Thoracic aorta (tissue), 2 donors: ENCODE measurements at regions not wholly inside any gene's neighbourhood (a gene's known extent, or its start where the extent isn't known, plus 50 kb on each side); places are given as distances from the start of the nearest gene placed in this dataset.

Experiments used
- ATAC-seq: fragments of 150-250 bp; one replicate; pipeline ENCODE4 v1.8.0; 2017; ENCODE audit warnings: low read depth; ENCODE audit not compliant: insufficient number of reproducible peaks, low FRiP score
- DNase-seq: peaks from one replicate; pipeline ENCODE4 v3.0.0-alpha.2; 2020; ENCODE audit warnings: low spot score
- H3K27ac ChIP-seq, 2 donors: fragments of 200-600 bp; sonication (generic); 1 replicate in 1 of 2; 2 replicates in 1 of 2; pipeline ENCODE4 v1.5.1; 2016; ENCODE audit warnings: mild to moderate bottlenecking in 2 of 2, moderate library complexity in 2 of 2
- H3K27me3 ChIP-seq: fragments of 200-600 bp; sonication (generic); replicated peaks from 2 replicates; pipeline ENCODE4 v1.6.0; 2016; ENCODE audit warnings: mild to moderate bottlenecking; ENCODE audit not compliant: insufficient read depth
- H3K36me3 ChIP-seq: fragments of 200-600 bp; sonication (generic); one replicate; pipeline ENCODE4 v1.5.1; 2016
- H3K4me1 ChIP-seq, 2 donors: fragments of 200-600 bp; sonication (generic); 1 replicate in 1 of 2; 2 replicates in 1 of 2; pipeline versions ENCODE4 v1.5.1 to v1.6.0; 2016; ENCODE audit warnings: low read depth in 2 of 2, mild to moderate bottlenecking in 1 of 2; ENCODE audit not compliant: control insufficient read depth in 1 of 2
- H3K4me3 ChIP-seq: fragments of 200-600 bp; sonication (generic); 2 replicates; pipeline ENCODE4 v1.5.1; 2016; ENCODE audit warnings: mild to moderate bottlenecking
- H3K9me3 ChIP-seq: fragments of 200-600 bp; sonication (generic); 2 replicates; pipeline ENCODE4 v1.5.1; 2016
- CTCF ChIP-seq: fragments of 200-600 bp; sonication (generic); IDR thresholded peaks from one replicate; pipeline ENCODE4 v1.5.1; 2019; ENCODE audit warnings: antibody characterized with exemption

GRCh38 chr18:71798986-71799673 lies 745.0 kb downstream of the CBLN2 start:
- TF ChIP-seq CTCF, result no peak
- no peak overlapping the region for H3K4me3 ChIP-seq
- H3K27me3 ChIP-seq, result no peaks in the 10 kb centered on the region
- DNase-seq (no peak), ATAC-seq (no peak)
- H3K9me3 ChIP-seq, result no peaks in the 10 kb centered on the region
- H3K36me3 ChIP-seq, result no peaks in the 10 kb centered on the region
- H3K27ac ChIP-seq, result no peak overlapping the region
- H3K4me1 ChIP-seq, result no peaks in the 10 kb centered on the region

GRCh38 chr18:71797554-71797953 lies 746.6 kb downstream of the CBLN2 start:
- TF ChIP-seq CTCF, result no peak
- ATAC-seq, result no peak
- Histone ChIP-seq H3K9me3 (no peaks in the 10 kb centered on the region), H3K4me1 (no peaks in the 10 kb centered on the region), H3K36me3 (no peaks in the 10 kb centered on the region), H3K27me3 (no peaks in the 10 kb centered on the region), H3K27ac (no peak overlapping the region), H3K4me3 (no peak overlapping the region)
- DNase-seq, result no peak

GRCh38 chr18:71784777-71785176 lies 759.4 kb downstream of the CBLN2 start:
- ATAC-seq, result no peak
- Histone ChIP-seq H3K4me3 (no peak overlapping the region), H3K36me3 (no peaks in the 10 kb centered on the region), H3K27me3 (no peaks in the 10 kb centered on the region), H3K9me3 (no peaks in the 10 kb centered on the region), H3K27ac (no peak overlapping the region), H3K4me1 (no peaks in the 10 kb centered on the region)
- no peak for TF ChIP-seq CTCF
- DNase-seq, result no peak

- DNase-seq (no peak), ATAC-seq (no peak)
- no peaks in the 10 kb centered on the region for H3K4me1 ChIP-seq
- no peaks in the 10 kb centered on the region for H3K9me3 ChIP-seq
- no peak overlapping the region for H3K27ac ChIP-seq
- H3K4me3 ChIP-seq, result no peak overlapping the region
- H3K27me3 ChIP-seq, result no peaks in the 10 kb centered on the region
- no peak for TF ChIP-seq CTCF
- H3K36me3 ChIP-seq, result no peaks in the 10 kb centered on the region
These were observed 783.6 kb downstream of the CBLN2 start for GRCh38 chr18:71760541-71760940.

- Histone ChIP-seq H3K36me3 (no peaks in the 10 kb centered on the region), H3K27me3 (no peaks in the 10 kb centered on the region), H3K4me1 (no peaks in the 10 kb centered on the region), H3K4me3 (no peak overlapping the region), H3K9me3 (no peaks in the 10 kb centered on the region), H3K27ac (no peak overlapping the region)
- ATAC-seq, result no peak
- no peak for DNase-seq
- no peak for TF ChIP-seq CTCF
These were observed 789.9 kb downstream of the CBLN2 start for GRCh38 chr18:71754246-71754645.
